ENCODE measurements at regions not wholly inside any gene's neighbourhood (a gene's known extent, or its start where the extent isn't known, plus 50 kb on each side); places are given as distances from the start of the nearest gene placed in this dataset.

GRCh38 chr2:217171874-217172273 is 312.0 kb upstream of the TNP1 start:
- no peak overlapping the region for H3K27ac ChIP-seq (ENCODE audit: low read depth, low read length)
- no peak overlapping the region for H3K9ac ChIP-seq (ENCODE audit: low read depth, low read length)
- no peaks in the 10 kb centered on the region for H3K36me3 ChIP-seq (ENCODE audit: insufficient read depth, low read length)
- H3K4me3 ChIP-seq (ENCODE audit: low read length), result no peak overlapping the region
- peaks cover 10% of the 10 kb centered on the region; the same call in 1 of the 2 replicates for H3K9me3 ChIP-seq (ENCODE audit: insufficient read depth, low read depth, low read length)
- H3K4me1 ChIP-seq (ENCODE audit: insufficient read depth, low read length), result no peaks in the 10 kb centered on the region
- H3K27me3 ChIP-seq (ENCODE audit: insufficient read depth, low read length), result no peaks in the 10 kb centered on the region

GRCh38 chr2:217168496-217168895 is 308.6 kb upstream of the TNP1 start:
- no peak overlapping the region for H3K4me3 ChIP-seq (ENCODE audit: low read length)
- H3K4me1 ChIP-seq (ENCODE audit: insufficient read depth, low read length), result no peaks in the 10 kb centered on the region
- H3K36me3 ChIP-seq (ENCODE audit: insufficient read depth, low read length), result no peaks in the 10 kb centered on the region
- 100% methylated on average over 1 of the region's 1 CpG for WGBS
- H3K27ac ChIP-seq (ENCODE audit: low read depth, low read length), result no peak overlapping the region
- no peaks in the 10 kb centered on the region for H3K9me3 ChIP-seq (ENCODE audit: insufficient read depth, low read depth, low read length)
- H3K9ac ChIP-seq (ENCODE audit: low read depth, low read length), result no peak overlapping the region
- no peaks in the 10 kb centered on the region for H3K27me3 ChIP-seq (ENCODE audit: insufficient read depth, low read length)

- Histone ChIP-seq H3K9ac (ENCODE audit: low read depth, low read length) (no peak overlapping the region), H3K9me3 (ENCODE audit: insufficient read depth, low read depth, low read length) (no peaks in the 10 kb centered on the region), H3K4me3 (ENCODE audit: low read length) (no peak overlapping the region), H3K27ac (ENCODE audit: low read depth, low read length) (no peak overlapping the region), H3K4me1 (ENCODE audit: insufficient read depth, low read length) (no peaks in the 10 kb centered on the region; the same call in 1 of the 2 replicates), H3K27me3 (ENCODE audit: insufficient read depth, low read length) (no peaks in the 10 kb centered on the region), H3K36me3 (ENCODE audit: insufficient read depth, low read length) (no peaks in the 10 kb centered on the region)
Measured at GRCh38 chr2:217167531-217167930, 307.7 kb upstream of the TNP1 start.

DNA sequence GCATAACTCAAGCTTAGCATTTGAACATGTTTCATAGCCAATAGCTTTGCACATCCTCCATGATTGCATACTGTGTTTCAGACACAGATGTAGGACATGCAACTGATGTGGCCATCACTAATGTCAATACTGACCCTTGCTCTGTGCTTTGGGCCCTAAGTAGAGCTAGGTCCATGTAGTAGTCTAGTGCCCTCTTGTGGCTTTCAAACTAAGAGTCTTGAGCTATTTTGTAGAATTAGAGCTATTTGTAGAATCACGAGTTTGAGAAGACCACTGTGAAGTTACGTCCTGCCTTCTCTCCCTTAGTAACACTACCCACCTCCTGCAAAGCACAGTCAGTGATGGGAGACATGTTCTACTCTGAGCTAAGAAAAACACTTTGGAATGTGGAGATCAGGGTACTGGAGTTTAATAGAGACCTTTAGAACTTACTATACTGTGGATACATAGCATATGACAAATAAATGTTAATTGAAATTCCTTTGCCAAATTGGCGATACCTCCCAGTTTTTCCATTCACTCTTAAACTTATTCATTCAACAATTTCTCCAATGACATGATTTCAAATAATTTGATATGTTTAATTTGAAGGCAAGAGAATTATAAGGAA is 306.5 kb upstream of the TNP1 start:
- Histone ChIP-seq H3K9me3 (ENCODE audit: insufficient read depth, low read depth, low read length) (no peaks in the 10 kb centered on the region), H3K27ac (ENCODE audit: low read depth, low read length) (no peak overlapping the region), H3K9ac (ENCODE audit: low read depth, low read length) (no peak overlapping the region), H3K4me3 (ENCODE audit: low read length) (no peak overlapping the region), H3K36me3 (ENCODE audit: insufficient read depth, low read length) (no peaks in the 10 kb centered on the region), H3K4me1 (ENCODE audit: insufficient read depth, low read length) (no peaks in the 10 kb centered on the region; the same call in 1 of the 2 replicates), H3K27me3 (ENCODE audit: insufficient read depth, low read length) (no peaks in the 10 kb centered on the region)
- 100% methylated on average over 1 of the region's 3 CpGs for WGBS

- Histone ChIP-seq H3K27ac (ENCODE audit: low read depth, low read length) (no peak overlapping the region), H3K9ac (ENCODE audit: low read depth, low read length) (no peak overlapping the region), H3K36me3 (ENCODE audit: insufficient read depth, low read length) (no peaks in the 10 kb centered on the region), H3K27me3 (ENCODE audit: insufficient read depth, low read length) (no peaks in the 10 kb centered on the region), H3K4me3 (ENCODE audit: low read length) (no peak overlapping the region), H3K4me1 (ENCODE audit: insufficient read depth, low read length) (no peaks in the 10 kb centered on the region; the same call in 1 of the 2 replicates), H3K9me3 (ENCODE audit: insufficient read depth, low read depth, low read length) (no peaks in the 10 kb centered on the region)
- WGBS, result 90% methylated on average over 1 of the region's 2 CpGs
Measured at GRCh38 chr2:217165547-217165946, 305.7 kb upstream of the TNP1 start.

- no peak overlapping the region for H3K27ac ChIP-seq (ENCODE audit: low read depth, low read length)
- no peaks in the 10 kb centered on the region; the same call in 1 of the 2 replicates for H3K4me1 ChIP-seq (ENCODE audit: insufficient read depth, low read length)
- no peaks in the 10 kb centered on the region for H3K27me3 ChIP-seq (ENCODE audit: insufficient read depth, low read length)
- no peak overlapping the region for H3K9ac ChIP-seq (ENCODE audit: low read depth, low read length)
- WGBS, result 92% methylated on average over 4 of the region's 4 CpGs
- H3K4me3 ChIP-seq (ENCODE audit: low read length), result no peak overlapping the region
- no peaks in the 10 kb centered on the region for H3K9me3 ChIP-seq (ENCODE audit: insufficient read depth, low read depth, low read length)
- H3K36me3 ChIP-seq (ENCODE audit: insufficient read depth, low read length), result no peaks in the 10 kb centered on the region
Measured at GRCh38 chr2:217163987-217164386, 304.1 kb upstream of the TNP1 start.

GRCh38 chr2:217162533-217162932 is 302.7 kb upstream of the TNP1 start:
- H3K4me3 ChIP-seq (ENCODE audit: low read length), result no peak overlapping the region

DNA sequence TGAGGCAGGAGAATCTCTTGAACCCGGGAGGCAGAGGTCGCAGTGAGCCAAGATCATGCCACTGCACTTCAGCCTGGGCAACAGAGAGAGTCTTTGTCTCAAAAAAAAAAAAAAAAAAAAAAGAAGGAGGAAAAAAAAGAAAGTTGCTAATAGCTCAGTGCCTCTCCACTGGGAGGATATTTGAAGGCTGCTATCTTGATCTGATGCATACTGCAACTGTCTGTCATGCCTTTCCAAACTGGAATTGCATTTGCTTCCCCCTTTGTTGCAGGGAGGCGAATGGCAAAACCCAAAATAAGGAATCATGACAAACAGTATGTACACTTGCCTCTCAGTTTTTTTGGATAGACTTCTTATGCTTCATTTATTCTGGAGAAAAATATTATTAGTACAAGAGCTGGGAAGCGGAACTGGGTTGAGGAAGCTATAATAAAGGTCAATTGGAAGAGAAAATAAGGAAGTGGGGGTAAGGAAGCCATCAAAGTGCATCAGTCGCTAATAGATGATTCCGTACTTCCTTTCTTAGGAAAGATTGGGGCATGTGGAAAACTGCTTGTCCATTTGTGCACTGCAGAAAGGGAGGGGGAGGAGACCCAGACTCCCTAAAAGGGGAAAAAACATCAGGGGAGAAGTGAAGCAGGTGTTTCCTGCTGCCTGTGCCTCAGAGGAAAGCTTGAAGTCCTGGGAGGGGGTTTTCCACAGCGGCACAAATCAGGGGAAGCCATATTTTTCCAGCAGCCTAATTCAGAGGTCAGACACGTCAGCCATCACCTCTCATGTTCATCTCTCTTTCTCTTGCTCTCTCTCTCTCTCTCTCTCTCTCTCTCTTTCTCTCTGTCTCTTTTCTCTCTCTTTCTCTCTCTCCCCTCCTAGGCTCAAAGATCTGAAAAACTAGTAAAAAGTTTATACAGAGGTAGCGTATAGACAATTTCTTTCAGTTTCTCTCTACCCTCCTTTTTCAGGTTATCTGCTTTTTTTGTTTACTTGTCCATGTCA is 301.4 kb upstream of the TNP1 start:
- H3K4me3 ChIP-seq (ENCODE audit: low read length), result no peak overlapping the region
- no peaks in the 10 kb centered on the region; the same call in 1 of the 2 replicates for H3K4me1 ChIP-seq (ENCODE audit: insufficient read depth, low read length)
- 94% methylated on average over 9 of the region's 9 CpGs for WGBS
- no peaks in the 10 kb centered on the region for H3K36me3 ChIP-seq (ENCODE audit: insufficient read depth, low read length)
- H3K27me3 ChIP-seq (ENCODE audit: insufficient read depth, low read length), result no peaks in the 10 kb centered on the region
- no peaks in the 10 kb centered on the region for H3K9me3 ChIP-seq (ENCODE audit: insufficient read depth, low read depth, low read length)
- H3K27ac ChIP-seq (ENCODE audit: low read depth, low read length), result no peak overlapping the region
- H3K9ac ChIP-seq (ENCODE audit: low read depth, low read length), result no peak overlapping the region

More at GRCh38 chr2:217162533-217162932, 302.7 kb upstream of the TNP1 start:
- no peaks in the 10 kb centered on the region; the same call in 1 of the 2 replicates for H3K4me1 ChIP-seq (ENCODE audit: insufficient read depth, low read length)
- no peaks in the 10 kb centered on the region for H3K9me3 ChIP-seq (ENCODE audit: insufficient read depth, low read depth, low read length)
- WGBS, result 91% methylated on average over 9 of the region's 9 CpGs
- no peak overlapping the region for H3K9ac ChIP-seq (ENCODE audit: low read depth, low read length)
- no peaks in the 10 kb centered on the region for H3K27me3 ChIP-seq (ENCODE audit: insufficient read depth, low read length)
- H3K36me3 ChIP-seq (ENCODE audit: insufficient read depth, low read length), result no peaks in the 10 kb centered on the region
- no peak overlapping the region for H3K27ac ChIP-seq (ENCODE audit: low read depth, low read length)

GRCh38 chr2:217160103-217160743 is 300.4 kb upstream of the TNP1 start:
- Histone ChIP-seq H3K4me3 (ENCODE audit: low read length) (no peak overlapping the region), H3K27me3 (ENCODE audit: insufficient read depth, low read length) (no peaks in the 10 kb centered on the region), H3K9ac (ENCODE audit: low read depth, low read length) (no peak overlapping the region), H3K27ac (ENCODE audit: low read depth, low read length) (no peak overlapping the region), H3K9me3 (ENCODE audit: insufficient read depth, low read depth, low read length) (no peaks in the 10 kb centered on the region), H3K4me1 (ENCODE audit: insufficient read depth, low read length) (no peaks in the 10 kb centered on the region; the same call in 1 of the 2 replicates), H3K36me3 (ENCODE audit: insufficient read depth, low read length) (no peaks in the 10 kb centered on the region)
- WGBS, result 100% methylated on average over 3 of the region's 4 CpGs

GRCh38 chr2:217158928-217159327 is 299.1 kb upstream of the TNP1 start:
- Histone ChIP-seq H3K9me3 (ENCODE audit: insufficient read depth, low read depth, low read length) (no peaks in the 10 kb centered on the region), H3K4me1 (ENCODE audit: insufficient read depth, low read length) (no peaks in the 10 kb centered on the region; the same call in 1 of the 2 replicates), H3K9ac (ENCODE audit: low read depth, low read length) (no peak overlapping the region), H3K36me3 (ENCODE audit: insufficient read depth, low read length) (no peaks in the 10 kb centered on the region), H3K27me3 (ENCODE audit: insufficient read depth, low read length) (no peaks in the 10 kb centered on the region), H3K27ac (ENCODE audit: low read depth, low read length) (no peak overlapping the region), H3K4me3 (ENCODE audit: low read length) (no peak overlapping the region)
- WGBS, result 100% methylated on average over 2 of the region's 2 CpGs

DNA sequence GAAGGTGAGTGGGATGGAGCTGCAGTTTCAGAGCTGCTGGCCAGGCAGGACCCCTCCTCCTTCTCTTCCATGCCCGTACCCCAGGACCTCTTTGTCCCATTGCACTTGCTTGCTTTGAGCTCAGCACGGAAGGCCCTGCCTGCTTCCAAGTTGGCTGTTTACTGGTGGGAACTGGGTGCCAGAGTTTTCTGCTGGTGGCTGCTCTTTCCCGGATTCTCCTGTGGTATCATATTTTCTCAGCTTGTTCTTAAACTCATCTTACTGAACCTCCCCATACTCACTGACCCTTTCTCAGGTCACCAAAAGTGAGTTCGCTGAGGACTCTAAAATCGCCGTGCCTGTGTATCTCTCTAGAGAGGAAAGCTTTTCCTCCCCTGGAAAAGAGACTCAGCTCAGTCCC is 297.7 kb upstream of the TNP1 start:
- Histone ChIP-seq H3K36me3 (ENCODE audit: insufficient read depth, low read length) (no peaks in the 10 kb centered on the region), H3K27me3 (ENCODE audit: insufficient read depth, low read length) (no peaks in the 10 kb centered on the region), H3K4me3 (ENCODE audit: low read length) (no peak overlapping the region), H3K9ac (ENCODE audit: low read depth, low read length) (no peak overlapping the region), H3K27ac (ENCODE audit: low read depth, low read length) (no peak overlapping the region), H3K9me3 (ENCODE audit: insufficient read depth, low read depth, low read length) (no peaks in the 10 kb centered on the region), H3K4me1 (ENCODE audit: insufficient read depth, low read length) (no peaks in the 10 kb centered on the region; the same call in 1 of the 2 replicates)
- WGBS, result 93% methylated on average over 6 of the region's 6 CpGs
